Activated CD4-positive, alpha-beta T cell treated with anti-CD3 and anti-CD28 coated beads, Interleukin-2, amount 50 U/mL, for 16 hours (primary cell): ENCODE measurements at regions not wholly inside any gene's neighbourhood (a gene's known extent, or its start where the extent isn't known, plus 50 kb on each side); places are given as distances from the start of the nearest gene placed in this dataset.
"Not testable (repeated sequence)": the region's sequence is repeated elsewhere in the genome, so short reads cannot be mapped to it uniquely, and the experiment has no call there.

Experiments
- DNase-seq: peaks from one replicate; pipeline ENCODE4 v3.0.0-alpha.2; 2020

DNA sequence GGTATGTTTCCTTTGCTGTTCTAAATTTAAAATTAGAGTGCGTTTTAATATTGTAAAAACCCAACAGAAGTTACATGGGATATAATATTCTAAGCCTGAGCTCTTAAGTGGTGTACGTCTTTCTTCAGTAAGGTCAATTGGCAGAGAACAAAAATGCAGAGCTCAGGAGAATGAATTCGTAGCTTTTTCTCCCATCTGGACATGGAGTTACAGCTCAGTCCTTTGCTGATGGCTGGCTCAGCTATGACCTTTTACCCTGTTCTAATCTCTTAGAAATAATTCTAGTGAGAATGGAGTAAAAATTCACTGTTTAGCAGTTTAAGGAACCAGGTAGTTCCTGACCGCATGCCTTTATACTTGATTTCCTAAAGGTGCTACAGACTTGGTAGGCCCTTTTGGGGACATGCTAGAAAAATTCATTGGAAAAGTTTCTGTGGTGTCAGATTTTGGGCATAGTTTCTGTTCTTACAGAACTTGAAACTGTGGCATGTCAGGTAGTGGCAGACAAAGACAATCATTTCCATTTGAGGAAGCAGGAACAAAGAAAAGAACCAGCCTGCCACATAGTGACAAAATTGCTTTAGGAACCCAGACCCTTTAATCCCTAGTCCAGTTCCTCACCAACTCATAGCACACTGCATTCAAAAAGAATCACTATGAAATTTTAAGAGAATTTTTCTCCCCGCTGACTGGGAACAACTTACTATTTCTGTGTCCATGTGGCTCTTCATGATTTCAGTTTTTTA, 566.8 kb upstream of the ZNF804A start:
- no peak for DNase-seq

DNA sequence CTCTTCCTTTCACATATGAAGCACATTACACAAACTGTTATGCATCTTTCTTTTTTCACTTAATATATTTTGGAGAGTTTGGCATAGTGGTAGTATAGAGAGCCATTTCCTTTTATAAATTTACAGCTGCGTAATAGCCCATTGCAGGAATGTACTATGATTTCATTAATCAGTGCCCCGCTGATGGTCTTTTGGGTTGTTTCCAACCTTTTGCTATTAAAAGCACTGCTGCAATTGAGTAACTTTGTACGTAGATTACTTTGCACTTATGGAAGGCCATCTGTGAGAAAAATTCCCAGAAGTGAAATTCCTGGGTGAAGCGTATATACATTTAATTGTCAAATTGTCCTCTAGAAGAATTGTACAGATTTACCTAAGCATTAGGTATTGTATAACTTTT, 565.3 kb upstream of the ZNF804A start:
- DNase-seq: no peak

DNA sequence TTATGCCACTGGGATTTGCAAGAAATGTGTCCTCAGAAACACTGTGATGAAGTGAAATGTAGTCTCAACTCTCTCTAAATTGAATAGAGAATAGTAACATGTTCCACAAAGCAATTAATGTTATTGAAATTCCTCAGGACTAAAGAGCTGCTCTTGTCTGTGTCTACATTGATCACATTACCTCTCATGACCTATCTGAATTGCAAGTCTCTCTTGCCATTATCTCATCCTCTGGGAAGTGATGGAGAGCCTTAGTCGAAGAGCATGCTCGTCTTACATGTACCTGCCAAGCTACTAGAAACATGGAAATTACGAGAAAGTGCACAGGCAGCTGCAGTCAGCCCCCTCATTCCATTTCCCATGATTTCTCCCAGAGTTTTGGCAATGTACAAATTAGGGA, 561.1 kb upstream of the ZNF804A start:
- no peak for DNase-seq

- no peak for DNase-seq
These were observed 558.8 kb upstream of the ZNF804A start for GRCh38 chr2:184039493-184039892.

- no peak for DNase-seq
These were observed 558.1 kb upstream of the ZNF804A start for GRCh38 chr2:184040230-184040629.

- no peak for DNase-seq
These were observed 557.3 kb upstream of the ZNF804A start for GRCh38 chr2:184041077-184041476.

DNA sequence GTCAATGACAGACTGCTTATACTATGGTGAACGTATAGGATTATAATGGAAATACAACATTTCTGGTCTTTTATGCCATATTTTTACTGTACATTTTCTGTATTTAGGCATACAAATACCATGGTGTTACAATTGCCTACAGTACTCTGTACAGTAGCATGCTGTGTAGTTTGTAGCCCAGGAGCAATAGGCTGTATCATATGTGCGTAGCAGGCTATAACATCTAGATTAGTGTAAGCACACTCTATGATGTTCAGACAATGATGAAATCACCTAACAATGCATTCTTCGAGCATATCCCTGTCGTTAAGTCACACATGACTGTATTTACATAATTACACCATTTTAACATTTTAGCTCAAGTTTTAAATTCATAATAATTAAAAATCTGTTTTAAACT, 556.6 kb upstream of the ZNF804A start:
- DNase-seq: no peak

DNA sequence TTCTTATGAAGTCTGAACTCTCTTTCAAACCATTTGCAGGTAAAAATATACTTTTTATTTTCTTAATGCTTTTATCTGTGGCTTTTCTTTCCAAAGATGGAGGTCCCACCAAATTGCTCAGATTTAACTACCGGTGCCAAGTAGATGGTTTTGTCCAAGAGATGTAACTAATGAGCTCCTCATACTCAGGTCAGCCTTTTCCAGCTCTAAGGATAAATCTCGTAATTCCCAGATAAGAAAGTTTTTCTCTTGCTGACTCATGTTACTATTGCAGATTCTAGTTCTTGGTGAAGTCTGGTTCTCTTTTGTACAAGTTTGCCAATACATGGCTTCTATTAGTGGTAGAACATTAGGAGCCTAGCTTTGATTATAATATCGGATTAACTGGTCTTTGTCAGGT, 550.8 kb upstream of the ZNF804A start:
- no peak for DNase-seq

DNA sequence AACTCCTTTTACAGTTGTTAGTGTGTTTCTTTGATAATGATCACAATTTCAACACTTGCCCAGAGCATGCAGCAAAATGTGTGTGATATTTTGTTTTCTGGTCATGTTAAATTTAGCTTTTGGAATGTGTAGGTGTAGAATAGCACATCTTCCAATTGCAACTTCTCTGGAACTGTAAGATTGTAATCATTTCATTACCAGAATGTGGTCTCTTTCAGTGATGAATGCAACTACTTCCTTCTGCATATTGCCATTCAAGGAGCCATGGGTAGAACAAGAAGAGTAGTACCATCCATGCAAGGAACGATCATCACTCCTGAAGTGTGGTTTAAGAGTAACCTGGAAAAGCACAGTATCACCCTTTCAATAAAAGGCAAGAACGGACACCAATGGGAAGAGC, 548.8 kb upstream of the ZNF804A start:
- no peak for DNase-seq

GRCh38 chr2:184053326-184053725, 545.0 kb upstream of the ZNF804A start:
- no peak for DNase-seq

- not testable (repeated sequence) for DNase-seq
These were observed 543.9 kb upstream of the ZNF804A start for GRCh38 chr2:184054419-184054818.

DNA sequence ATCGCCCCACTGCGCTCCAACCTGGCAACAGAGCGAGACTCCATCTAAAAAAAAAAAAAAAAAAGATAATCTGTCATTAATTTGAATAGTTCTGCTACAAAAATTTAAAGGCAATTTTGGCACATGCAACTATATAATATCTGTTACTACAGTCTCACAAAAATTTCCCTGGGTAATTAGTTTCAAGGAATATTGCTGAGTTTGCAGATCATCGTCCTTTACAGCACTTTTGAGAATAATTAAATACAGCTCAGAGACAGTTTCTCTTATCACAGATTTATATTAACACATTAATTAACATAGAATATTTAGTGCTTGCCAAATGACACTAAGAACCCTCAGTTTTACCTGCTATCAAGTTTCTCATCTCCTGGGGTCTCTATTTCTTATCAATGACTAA, 540.4 kb upstream of the ZNF804A start:
- DNase-seq: no peak

GRCh38 chr2:184060268-184060667, 538.1 kb upstream of the ZNF804A start:
- not testable (repeated sequence) for DNase-seq

- no peak for DNase-seq
These were observed 530.8 kb upstream of the ZNF804A start for GRCh38 chr2:184067502-184067901.

GRCh38 chr2:184072470-184072869, 525.9 kb upstream of the ZNF804A start:
- DNase-seq: no peak

- DNase-seq: no peak
These were observed 519.8 kb upstream of the ZNF804A start for GRCh38 chr2:184078496-184078895.

- DNase-seq: no peak
These were observed 506.9 kb upstream of the ZNF804A start for GRCh38 chr2:184091456-184091855.

- no peak for DNase-seq
These were observed 484.5 kb upstream of the ZNF804A start for GRCh38 chr2:184113696-184114403.

DNA sequence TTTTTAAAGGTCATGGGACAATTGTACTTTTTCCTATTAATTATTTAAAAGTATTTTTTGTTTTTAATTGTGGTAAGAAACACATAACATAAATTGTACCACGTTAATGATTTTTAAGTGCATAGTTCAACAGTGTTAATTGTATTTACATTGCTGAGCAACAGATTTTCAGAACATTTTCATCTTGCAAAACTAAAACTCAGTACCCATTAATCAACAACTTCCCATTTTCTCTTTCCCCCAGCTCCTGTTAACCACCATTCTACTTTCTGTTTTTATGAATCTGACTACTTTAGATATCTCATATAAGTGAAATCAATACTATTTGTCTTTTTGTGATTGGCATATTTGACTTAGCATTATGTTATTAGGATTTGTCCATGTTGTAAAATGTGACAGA, 483.9 kb upstream of the ZNF804A start:
- no peak for DNase-seq

GRCh38 chr2:184119989-184120800, 478.1 kb upstream of the ZNF804A start:
- no peak for DNase-seq

GRCh38 chr2:184125867-184126266, 472.5 kb upstream of the ZNF804A start:
- no peak for DNase-seq

DNA sequence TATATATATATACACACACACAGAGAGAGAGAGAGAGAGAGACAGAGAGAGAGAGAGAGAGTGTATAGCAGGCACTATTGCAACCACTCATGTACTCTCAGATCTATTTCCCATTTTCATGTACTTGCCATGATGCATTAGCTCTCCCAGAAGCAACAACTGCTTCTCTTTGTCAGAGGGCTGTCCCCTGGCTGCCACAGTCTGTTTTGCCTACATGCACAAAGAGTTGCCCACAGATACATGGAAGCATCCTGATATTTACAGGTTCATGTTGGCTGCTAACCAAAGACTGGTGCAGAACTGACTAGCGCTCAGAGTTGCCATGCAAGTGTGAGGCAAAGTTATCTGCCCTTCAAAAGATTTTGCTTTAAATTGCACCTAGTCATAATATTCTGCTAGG, 469.3 kb upstream of the ZNF804A start:
- DNase-seq: no peak

DNA sequence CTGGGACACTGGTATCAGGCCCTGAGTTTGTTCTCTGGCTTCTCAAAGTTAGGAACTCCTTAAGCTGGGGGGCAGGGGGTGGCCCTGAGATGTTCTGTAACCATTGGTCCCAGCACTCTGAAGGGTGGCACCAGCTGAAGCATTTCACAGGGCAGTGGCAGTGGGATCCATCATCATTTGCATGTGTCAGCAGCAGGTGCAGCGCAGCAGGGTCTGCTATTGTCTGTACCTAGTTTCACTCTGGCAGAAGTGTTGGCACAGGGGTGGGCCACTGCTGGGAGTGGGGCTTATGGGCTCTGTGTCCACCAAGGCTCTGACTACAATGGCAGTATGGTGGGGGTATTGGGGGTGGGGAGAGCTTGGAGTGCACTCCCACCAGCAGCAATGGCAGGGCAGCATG, 460.4 kb upstream of the ZNF804A start:
- DNase-seq: no peak

GRCh38 chr2:184141866-184142265, 456.5 kb upstream of the ZNF804A start:
- no peak for DNase-seq
